ENCODE measurements at regions not wholly inside any gene's neighbourhood (a gene's known extent, or its start where the extent isn't known, plus 50 kb on each side); places are given as distances from the start of the nearest gene placed in this dataset.

- no peak for TF ChIP-seq EZH2 (IDR thresholded peaks at IDR 0.05)
- TF ChIP-seq POLR2AphosphoS5 (IDR thresholded peaks at IDR 0.05; ENCODE audit: borderline replicate concordance, low read depth, low read length), result no peak
These were observed 693.3 kb upstream of the KLHL29 start for GRCh38 chr2:22691666-22692065.

Data from SK-N-MC (cell line).